ENCODE measurements at regions not wholly inside any gene's neighbourhood (a gene's known extent, or its start where the extent isn't known, plus 50 kb on each side); places are given as distances from the start of the nearest gene placed in this dataset.

- no peak for TF ChIP-seq CTCF (IDR thresholded peaks at IDR 0.05)
- TF ChIP-seq RAD21 (conservative IDR thresholded peaks at IDR 0.05 in 1 of 2, IDR thresholded peaks at IDR 0.05 in 1 of 2): no peak
- TF ChIP-seq NPAS2 (CRISPR knock-in tag; IDR thresholded peaks at IDR 0.05; ENCODE audit: borderline replicate concordance): no peak
- no peak for TF ChIP-seq POLR2AphosphoS2 (conservative IDR thresholded peaks at IDR 0.05; ENCODE audit: low read length)
- TF ChIP-seq REST (IDR thresholded peaks at IDR 0.05): no peak
- no peak for TF ChIP-seq POLR2A (IDR thresholded peaks at IDR 0.05; ENCODE audit: low read length)
These were observed 320.4 kb downstream of the TLE3 start for GRCh38 chr15:69777356-69777755.
